Astrocyte of the cerebellum (primary cell): ENCODE measurements at regions not wholly inside any gene's neighbourhood (a gene's known extent, or its start where the extent isn't known, plus 50 kb on each side); places are given as distances from the start of the nearest gene placed in this dataset.

ENCODE experiments used
- DNase-seq: peaks from one replicate; pipeline ENCODE4 v3.0.0-alpha.2; 2011; ENCODE audit warnings: low read depth
- H3K4me3 ChIP-seq: 2 replicates; pipeline ENCODE4 v1.5.1; 2011; ENCODE audit warnings: mild to moderate bottlenecking, low read depth, low read length, moderate library complexity
- CTCF ChIP-seq: IDR thresholded peaks from 2 replicates; pipeline ENCODE4 v1.5.1; 2012; ENCODE audit warnings: low read length, low read depth, moderate library complexity, mild to moderate bottlenecking; ENCODE audit errors: missing control alignments
- in situ Hi-C: cut with HindIII; loops from 2 replicates; pipeline ENCODE4 v1.10.0; 2017; ENCODE audit warnings: low sequenced_read_pairs

GRCh38 chr7:118745927-118746326 is 521.4 kb downstream of the ANKRD7 start:
- no peak for DNase-seq
- no peak overlapping the region for H3K4me3 ChIP-seq
- in situ Hi-C loops = no loop called here
- no peak for TF ChIP-seq CTCF

GRCh38 chr7:118747473-118747872 is 523.0 kb downstream of the ANKRD7 start:
- in situ Hi-C loops = no loop called here
- H3K4me3 ChIP-seq = no peak overlapping the region
- no peak for TF ChIP-seq CTCF
- DNase-seq = no peak

- no peak for TF ChIP-seq CTCF
- in situ Hi-C loops = no loop called here
- H3K4me3 ChIP-seq = no peak overlapping the region
- no peak for DNase-seq
Observed at GRCh38 chr7:118753479-118753878, 529.0 kb downstream of the ANKRD7 start.

GRCh38 chr7:118754608-118755007 is 530.1 kb downstream of the ANKRD7 start:
- DNase-seq = no peak
- TF ChIP-seq CTCF = no peak
- in situ Hi-C loops = no loop called here
- no peak overlapping the region for H3K4me3 ChIP-seq

GRCh38 chr7:118755067-118755625 is 530.6 kb downstream of the ANKRD7 start:
- DNase-seq = no peak
- no peak overlapping the region for H3K4me3 ChIP-seq
- in situ Hi-C loops = no loop called here
- TF ChIP-seq CTCF = no peak

GRCh38 chr7:118757066-118757465 is 532.6 kb downstream of the ANKRD7 start:
- no peak overlapping the region for H3K4me3 ChIP-seq
- DNase-seq = no peak
- in situ Hi-C loops = no loop called here
- no peak for TF ChIP-seq CTCF

- in situ Hi-C loops = no loop called here
- TF ChIP-seq CTCF = no peak
- H3K4me3 ChIP-seq = no peak overlapping the region
- no peak for DNase-seq
Observed at GRCh38 chr7:118758582-118758981, 534.1 kb downstream of the ANKRD7 start.
